Retinal pigment epithelial cell (primary cell): ENCODE measurements at regions not wholly inside any gene's neighbourhood (a gene's known extent, or its start where the extent isn't known, plus 50 kb on each side); places are given as distances from the start of the nearest gene placed in this dataset.

Source experiments
- DNase-seq: peaks from one replicate; pipeline ENCODE4 v3.0.0-alpha.2; 2010; ENCODE audit warnings: low read depth
- H3K4me3 ChIP-seq: 2 replicates; pipeline ENCODE4 v1.5.1; 2011; ENCODE audit warnings: mild to moderate bottlenecking, low read length, control low read depth, moderate library complexity
- CTCF ChIP-seq: conservative IDR thresholded peaks from 2 replicates; pipeline ENCODE4 v1.5.1; 2011; ENCODE audit warnings: low read depth, low read length, control low read depth, inconsistent platforms

- H3K4me3 ChIP-seq = no peak overlapping the region
- no peak for TF ChIP-seq CTCF
- no peak for DNase-seq
These were observed 597.5 kb downstream of the BRD1 start for GRCh38 chr22:49230194-49230577.

- no peak for TF ChIP-seq CTCF
These were observed 598.0 kb downstream of the BRD1 start for GRCh38 chr22:49229483-49230193.

DNA sequence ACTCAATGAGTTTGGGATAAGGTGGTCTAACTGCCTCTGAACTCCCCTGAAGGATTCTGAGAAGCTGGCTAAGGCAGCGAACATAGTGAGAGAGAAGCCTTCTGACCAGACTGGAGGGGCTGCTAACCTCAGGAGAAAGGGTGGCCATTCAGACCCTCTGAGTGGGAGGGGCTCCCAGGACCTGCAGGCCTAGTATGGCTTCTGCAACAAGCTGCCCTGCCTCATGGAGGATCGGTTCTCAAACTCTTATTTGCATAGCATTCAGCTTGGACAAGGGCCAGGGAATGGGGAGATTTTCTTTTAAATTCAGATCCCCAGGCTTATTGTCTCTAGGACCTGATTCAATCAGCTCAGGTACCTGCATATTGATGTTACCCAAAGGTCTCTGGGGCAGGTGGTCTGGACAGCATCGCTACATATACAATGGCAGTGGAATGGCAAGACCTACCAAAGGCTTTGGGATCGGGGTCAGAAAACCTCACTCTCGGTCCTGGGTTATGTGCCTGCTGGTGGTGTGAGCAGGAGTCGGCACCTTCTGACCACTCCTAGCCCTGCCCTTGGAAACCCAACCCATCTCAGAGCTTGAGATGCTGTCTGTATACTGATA is 599.1 kb downstream of the BRD1 start:
- H3K4me3 ChIP-seq = no peak overlapping the region
- DNase-seq = no peak
- no peak for TF ChIP-seq CTCF

More at GRCh38 chr22:49229483-49230193, 598.0 kb downstream of the BRD1 start:
- DNase-seq = no peak
- no peak overlapping the region for H3K4me3 ChIP-seq

DNA sequence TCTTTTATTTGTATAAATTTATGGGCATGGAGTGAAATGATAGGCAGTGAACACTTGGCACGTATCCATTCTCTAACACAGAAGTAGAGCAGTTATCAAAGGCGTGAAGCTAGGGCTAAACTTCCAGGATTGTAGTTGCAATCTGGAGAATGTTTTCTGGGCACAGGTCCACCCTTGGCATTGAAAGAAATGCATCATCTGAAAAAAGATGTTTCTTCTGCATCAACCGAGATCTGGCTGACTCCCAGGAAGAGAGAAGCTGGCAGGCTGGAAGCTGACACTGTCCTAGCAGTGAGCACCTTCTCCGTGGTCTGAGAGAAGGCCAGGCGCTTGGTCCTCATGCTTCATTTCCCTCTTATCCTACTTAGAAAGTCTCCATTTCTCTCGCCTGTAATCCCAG is 600.0 kb downstream of the BRD1 start:
- H3K4me3 ChIP-seq = no peak overlapping the region
- TF ChIP-seq CTCF = no peak
- DNase-seq = no peak

GRCh38 chr22:49226096-49226495 is 601.6 kb downstream of the BRD1 start:
- TF ChIP-seq CTCF = no peak
- DNase-seq = no peak
- no peak overlapping the region for H3K4me3 ChIP-seq

DNA sequence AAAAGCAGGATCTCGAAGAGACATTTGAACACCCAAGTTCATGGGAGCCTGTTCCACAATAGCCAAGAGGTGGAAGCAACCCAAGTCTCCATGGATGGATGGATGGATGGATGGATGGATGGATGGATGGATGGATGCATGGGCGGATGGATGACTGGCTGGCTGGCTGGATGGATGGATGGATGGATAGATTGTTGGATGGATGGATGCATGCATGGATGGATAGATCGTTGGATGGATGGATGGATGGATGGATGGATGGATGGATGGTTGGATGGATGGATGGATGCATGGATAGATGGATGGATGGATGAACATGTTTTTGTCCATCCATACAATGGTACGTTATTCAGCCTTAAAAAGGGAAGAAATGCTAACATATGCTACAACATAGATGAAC is 603.4 kb downstream of the BRD1 start:
- no peak overlapping the region for H3K4me3 ChIP-seq
- DNase-seq = no peak
- no peak for TF ChIP-seq CTCF

DNA sequence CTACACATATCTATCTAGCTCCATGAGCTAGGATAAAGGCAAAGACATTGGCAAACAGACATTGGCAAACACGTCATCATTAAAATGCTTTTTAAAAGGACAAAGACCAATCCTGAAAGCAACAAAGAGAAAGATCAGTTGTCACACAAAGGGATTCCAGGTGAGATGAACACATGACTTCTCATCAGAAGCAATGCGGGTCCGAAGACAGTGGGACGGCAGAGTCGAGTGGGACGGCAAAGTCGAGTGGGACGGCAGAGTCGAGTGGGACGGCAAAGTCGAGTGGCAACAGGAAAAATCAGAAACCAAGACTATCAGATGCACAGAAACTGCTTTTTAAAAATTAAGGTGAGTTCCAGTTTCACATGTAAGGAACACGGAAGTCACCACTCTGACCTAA is 609.5 kb downstream of the BRD1 start:
- H3K4me3 ChIP-seq = no peak overlapping the region
- no peak for DNase-seq
- no peak for TF ChIP-seq CTCF
